ENCODE measurements at regions not wholly inside any gene's neighbourhood (a gene's known extent, or its start where the extent isn't known, plus 50 kb on each side); places are given as distances from the start of the nearest gene placed in this dataset.

- no peaks in the 10 kb centered on the region for H3K9me3 ChIP-seq
- H3K4me1 ChIP-seq (ENCODE audit: control insufficient read depth in 1 of 2, insufficient read depth in 1 of 2, low read depth in 1 of 2, low read length in 1 of 2), result no peaks in the 10 kb centered on the region
- H3K4me3 ChIP-seq (ENCODE audit: low read depth in 1 of 2, low read length in 1 of 2), result no peak overlapping the region
- peaks cover 4% of the 10 kb centered on the region for H3K27me3 ChIP-seq
- H3K27ac ChIP-seq, result no peak overlapping the region
- TF ChIP-seq CTCF (IDR thresholded peaks at IDR 0.05), result no peak
- no peaks in the 10 kb centered on the region for H3K36me3 ChIP-seq
Measured at GRCh38 chr2:129689653-129690448, 289.6 kb upstream of the RAB6C start.

- Histone ChIP-seq H3K27me3 (no peaks in the 10 kb centered on the region), H3K4me3 (ENCODE audit: low read depth in 1 of 2, low read length in 1 of 2) (no peak overlapping the region), H3K9me3 (no peaks in the 10 kb centered on the region), H3K36me3 (no peaks in the 10 kb centered on the region), H3K27ac (no peak overlapping the region), H3K4me1 (ENCODE audit: control insufficient read depth in 1 of 2, insufficient read depth in 1 of 2, low read depth in 1 of 2, low read length in 1 of 2) (no peaks in the 10 kb centered on the region)
- TF ChIP-seq CTCF (IDR thresholded peaks at IDR 0.05), result no peak
Measured at GRCh38 chr2:129695496-129695895, 284.0 kb upstream of the RAB6C start.

- no peak overlapping the region for H3K27ac ChIP-seq
- no peak for TF ChIP-seq CTCF (IDR thresholded peaks at IDR 0.05)
- H3K9me3 ChIP-seq, result no peaks in the 10 kb centered on the region
- H3K4me1 ChIP-seq (ENCODE audit: control insufficient read depth in 1 of 2, insufficient read depth in 1 of 2, low read depth in 1 of 2, low read length in 1 of 2), result no peaks in the 10 kb centered on the region
- no peaks in the 10 kb centered on the region for H3K36me3 ChIP-seq
- no peak overlapping the region for H3K4me3 ChIP-seq (ENCODE audit: low read depth in 1 of 2, low read length in 1 of 2)
- H3K27me3 ChIP-seq, result no peaks in the 10 kb centered on the region
Measured at GRCh38 chr2:129698593-129698992, 280.9 kb upstream of the RAB6C start.

GRCh38 chr2:129699781-129700573 lies 279.5 kb upstream of the RAB6C start:
- no peaks in the 10 kb centered on the region for H3K4me1 ChIP-seq (ENCODE audit: control insufficient read depth in 1 of 2, insufficient read depth in 1 of 2, low read depth in 1 of 2, low read length in 1 of 2)
- H3K27ac ChIP-seq, result no peak overlapping the region
- H3K4me3 ChIP-seq (ENCODE audit: low read depth in 1 of 2, low read length in 1 of 2), result no peak overlapping the region
- H3K9me3 ChIP-seq, result no peaks in the 10 kb centered on the region
- no peaks in the 10 kb centered on the region for H3K27me3 ChIP-seq
- no peaks in the 10 kb centered on the region for H3K36me3 ChIP-seq
- TF ChIP-seq CTCF (IDR thresholded peaks at IDR 0.05), result no peak

- H3K9me3 ChIP-seq, result no peaks in the 10 kb centered on the region
- no peak overlapping the region for H3K27ac ChIP-seq
- H3K27me3 ChIP-seq, result no peaks in the 10 kb centered on the region
- TF ChIP-seq CTCF (IDR thresholded peaks at IDR 0.05), result no peak
- H3K36me3 ChIP-seq, result no peaks in the 10 kb centered on the region
- no peak overlapping the region for H3K4me3 ChIP-seq (ENCODE audit: low read depth in 1 of 2, low read length in 1 of 2)
- no peaks in the 10 kb centered on the region for H3K4me1 ChIP-seq (ENCODE audit: control insufficient read depth in 1 of 2, insufficient read depth in 1 of 2, low read depth in 1 of 2, low read length in 1 of 2)
Measured at GRCh38 chr2:129702416-129703176, 276.9 kb upstream of the RAB6C start.
